ENCODE measurements at regions not wholly inside any gene's neighbourhood (a gene's known extent, or its start where the extent isn't known, plus 50 kb on each side); places are given as distances from the start of the nearest gene placed in this dataset.

DNA sequence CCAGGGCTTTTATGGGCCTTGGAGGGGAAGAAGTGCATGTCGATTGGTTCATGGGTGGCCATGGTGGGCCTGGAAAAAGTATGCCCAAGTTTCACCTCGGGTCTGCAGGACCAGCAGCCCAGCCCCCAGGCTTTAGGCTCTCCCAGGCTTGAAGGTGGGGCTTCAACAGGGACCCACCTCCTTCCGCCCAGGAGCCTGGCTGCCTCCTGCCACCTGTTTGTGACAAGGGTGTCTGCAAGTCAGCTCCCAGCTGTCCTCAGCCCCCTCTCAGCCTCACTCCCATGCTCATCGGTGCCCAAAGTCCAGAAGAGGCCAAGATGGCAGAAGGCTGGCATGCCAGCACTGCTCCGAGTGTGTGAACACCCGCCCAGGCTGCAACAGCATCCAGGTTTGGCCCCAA lies 1063.2 kb upstream of the ACO1 start:
- TF ChIP-seq, protein P1, sequence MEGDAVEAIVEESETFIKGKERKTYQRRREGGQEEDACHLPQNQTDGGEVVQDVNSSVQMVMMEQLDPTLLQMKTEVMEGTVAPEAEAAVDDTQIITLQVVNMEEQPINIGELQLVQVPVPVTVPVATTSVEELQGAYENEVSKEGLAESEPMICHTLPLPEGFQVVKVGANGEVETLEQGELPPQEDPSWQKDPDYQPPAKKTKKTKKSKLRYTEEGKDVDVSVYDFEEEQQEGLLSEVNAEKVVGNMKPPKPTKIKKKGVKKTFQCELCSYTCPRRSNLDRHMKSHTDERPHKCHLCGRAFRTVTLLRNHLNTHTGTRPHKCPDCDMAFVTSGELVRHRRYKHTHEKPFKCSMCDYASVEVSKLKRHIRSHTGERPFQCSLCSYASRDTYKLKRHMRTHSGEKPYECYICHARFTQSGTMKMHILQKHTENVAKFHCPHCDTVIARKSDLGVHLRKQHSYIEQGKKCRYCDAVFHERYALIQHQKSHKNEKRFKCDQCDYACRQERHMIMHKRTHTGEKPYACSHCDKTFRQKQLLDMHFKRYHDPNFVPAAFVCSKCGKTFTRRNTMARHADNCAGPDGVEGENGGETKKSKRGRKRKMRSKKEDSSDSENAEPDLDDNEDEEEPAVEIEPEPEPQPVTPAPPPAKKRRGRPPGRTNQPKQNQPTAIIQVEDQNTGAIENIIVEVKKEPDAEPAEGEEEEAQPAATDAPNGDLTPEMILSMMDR (IDR thresholded peaks at IDR 0.05 in 2 of 3, conservative IDR thresholded peaks at IDR 0.05 in 1 of 3; ENCODE audit: control insufficient read depth in 2 of 3, extremely low read depth in 1 of 3, insufficient read depth in 1 of 3, low read depth in 3 of 3, low read length in 3 of 3), result no peak
- TF ChIP-seq ATF7 (IDR thresholded peaks at IDR 0.05; ENCODE audit: low read depth) (no peak), ZSCAN29 (IDR thresholded peaks at IDR 0.05) (no peak), IRF4 (IDR thresholded peaks at IDR 0.05; ENCODE audit: low read depth, low read length) (no peak), SIN3A (IDR thresholded peaks at IDR 0.05; ENCODE audit: low read depth, low read length) (no peak), POLR2AphosphoS2 (IDR thresholded peaks at IDR 0.05; ENCODE audit: low read depth, low read length) (no peak), ZNF217 (IDR thresholded peaks at IDR 0.05) (no peak), ZNF622 (IDR thresholded peaks at IDR 0.05) (no peak), SMC3 (IDR thresholded peaks at IDR 0.05; ENCODE audit: borderline replicate concordance, low read length) (no peak)
- TF ChIP-seq, protein P2, sequence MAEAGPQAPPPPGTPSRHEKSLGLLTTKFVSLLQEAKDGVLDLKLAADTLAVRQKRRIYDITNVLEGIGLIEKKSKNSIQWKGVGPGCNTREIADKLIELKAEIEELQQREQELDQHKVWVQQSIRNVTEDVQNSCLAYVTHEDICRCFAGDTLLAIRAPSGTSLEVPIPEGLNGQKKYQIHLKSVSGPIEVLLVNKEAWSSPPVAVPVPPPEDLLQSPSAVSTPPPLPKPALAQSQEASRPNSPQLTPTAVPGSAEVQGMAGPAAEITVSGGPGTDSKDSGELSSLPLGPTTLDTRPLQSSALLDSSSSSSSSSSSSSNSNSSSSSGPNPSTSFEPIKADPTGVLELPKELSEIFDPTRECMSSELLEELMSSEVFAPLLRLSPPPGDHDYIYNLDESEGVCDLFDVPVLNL (IDR thresholded peaks at IDR 0.05; ENCODE audit: low read depth, low read length), result no peak
- TF ChIP-seq, protein P3, sequence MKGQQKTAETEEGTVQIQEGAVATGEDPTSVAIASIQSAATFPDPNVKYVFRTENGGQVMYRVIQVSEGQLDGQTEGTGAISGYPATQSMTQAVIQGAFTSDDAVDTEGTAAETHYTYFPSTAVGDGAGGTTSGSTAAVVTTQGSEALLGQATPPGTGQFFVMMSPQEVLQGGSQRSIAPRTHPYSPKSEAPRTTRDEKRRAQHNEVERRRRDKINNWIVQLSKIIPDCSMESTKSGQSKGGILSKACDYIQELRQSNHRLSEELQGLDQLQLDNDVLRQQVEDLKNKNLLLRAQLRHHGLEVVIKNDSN (IDR thresholded peaks at IDR 0.05; ENCODE audit: borderline replicate concordance, extremely low read length, insufficient read depth, low read depth, low read length), result no peak
- TF ChIP-seq, protein P4, sequence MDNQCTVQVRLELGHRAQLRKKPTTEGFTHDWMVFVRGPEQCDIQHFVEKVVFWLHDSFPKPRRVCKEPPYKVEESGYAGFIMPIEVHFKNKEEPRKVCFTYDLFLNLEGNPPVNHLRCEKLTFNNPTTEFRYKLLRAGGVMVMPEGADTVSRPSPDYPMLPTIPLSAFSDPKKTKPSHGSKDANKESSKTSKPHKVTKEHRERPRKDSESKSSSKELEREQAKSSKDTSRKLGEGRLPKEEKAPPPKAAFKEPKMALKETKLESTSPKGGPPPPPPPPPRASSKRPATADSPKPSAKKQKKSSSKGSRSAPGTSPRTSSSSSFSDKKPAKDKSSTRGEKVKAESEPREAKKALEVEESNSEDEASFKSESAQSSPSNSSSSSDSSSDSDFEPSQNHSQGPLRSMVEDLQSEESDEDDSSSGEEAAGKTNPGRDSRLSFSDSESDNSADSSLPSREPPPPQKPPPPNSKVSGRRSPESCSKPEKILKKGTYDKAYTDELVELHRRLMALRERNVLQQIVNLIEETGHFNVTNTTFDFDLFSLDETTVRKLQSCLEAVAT (IDR thresholded peaks at IDR 0.05), result no peak
